WERI-Rb-1 (cell line): ENCODE measurements at regions not wholly inside any gene's neighbourhood (a gene's known extent, or its start where the extent isn't known, plus 50 kb on each side); places are given as distances from the start of the nearest gene placed in this dataset.

Experiments
- DNase-seq: peaks from one replicate; pipeline ENCODE4 v3.0.0-alpha.2; 2020
- H3K27ac ChIP-seq: fragments of 250-450 bp; sonication (Bioruptor Pico); 2 replicates; pipeline ENCODE4 v1.5.1; 2020; ENCODE audit warnings: mild to moderate bottlenecking, moderate library complexity
- H3K27me3 ChIP-seq: fragments of 250-450 bp; sonication (Bioruptor Pico); 2 replicates; pipeline ENCODE4 v1.5.1; 2021; ENCODE audit warnings: mild to moderate bottlenecking, low read depth, moderate library complexity; ENCODE audit not compliant: insufficient read depth, severe bottlenecking
- H3K36me3 ChIP-seq: fragments of 250-450 bp; sonication (Bioruptor Pico); 2 replicates; pipeline ENCODE4 v1.5.1; 2020; ENCODE audit warnings: mild to moderate bottlenecking, moderate library complexity
- H3K4me3 ChIP-seq: 2 replicates; pipeline ENCODE4 v1.5.1; 2011; ENCODE audit warnings: low read depth, mild to moderate bottlenecking, control low read depth, low read length
- H3K9me3 ChIP-seq: fragments of 250-450 bp; sonication (Bioruptor Pico); 2 replicates; pipeline ENCODE4 v1.5.1; 2021; ENCODE audit warnings: mild to moderate bottlenecking, moderate library complexity; ENCODE audit not compliant: severe bottlenecking
- TF ChIP-seq, protein P1 (sequence below): IDR thresholded peaks from 2 replicates; pipeline ENCODE4 v1.5.1; 2011; ENCODE audit warnings: low read depth, mild to moderate bottlenecking, control low read depth, inconsistent platforms, low read length

DNA sequence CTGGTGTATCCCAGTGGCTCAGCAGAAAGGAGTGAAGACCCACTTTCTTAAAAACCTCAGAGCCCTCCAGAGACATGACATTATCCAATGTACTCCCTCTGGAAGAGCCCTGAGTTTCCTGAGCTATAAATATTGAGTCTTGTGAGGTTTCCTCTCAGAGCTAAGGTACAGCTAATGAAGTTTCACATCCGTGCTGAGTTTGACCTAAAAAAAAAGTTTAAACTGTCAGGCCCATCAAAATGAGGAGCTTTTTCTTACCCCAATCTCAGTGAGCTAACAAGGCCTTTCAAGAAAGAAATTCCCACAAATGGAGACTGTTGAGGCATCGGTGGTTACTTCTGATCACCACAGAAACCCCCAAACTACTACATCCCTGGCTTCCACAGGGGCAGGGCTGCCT lies 65.4 kb upstream of the ST8SIA3 start:
- Histone ChIP-seq H3K27me3 (no peaks in the 10 kb centered on the region), H3K9me3 (no peaks in the 10 kb centered on the region), H3K4me3 (no peak overlapping the region), H3K27ac (no peak overlapping the region), H3K36me3 (no peaks in the 10 kb centered on the region)
- no peak for DNase-seq
- TF ChIP-seq, protein P1, sequence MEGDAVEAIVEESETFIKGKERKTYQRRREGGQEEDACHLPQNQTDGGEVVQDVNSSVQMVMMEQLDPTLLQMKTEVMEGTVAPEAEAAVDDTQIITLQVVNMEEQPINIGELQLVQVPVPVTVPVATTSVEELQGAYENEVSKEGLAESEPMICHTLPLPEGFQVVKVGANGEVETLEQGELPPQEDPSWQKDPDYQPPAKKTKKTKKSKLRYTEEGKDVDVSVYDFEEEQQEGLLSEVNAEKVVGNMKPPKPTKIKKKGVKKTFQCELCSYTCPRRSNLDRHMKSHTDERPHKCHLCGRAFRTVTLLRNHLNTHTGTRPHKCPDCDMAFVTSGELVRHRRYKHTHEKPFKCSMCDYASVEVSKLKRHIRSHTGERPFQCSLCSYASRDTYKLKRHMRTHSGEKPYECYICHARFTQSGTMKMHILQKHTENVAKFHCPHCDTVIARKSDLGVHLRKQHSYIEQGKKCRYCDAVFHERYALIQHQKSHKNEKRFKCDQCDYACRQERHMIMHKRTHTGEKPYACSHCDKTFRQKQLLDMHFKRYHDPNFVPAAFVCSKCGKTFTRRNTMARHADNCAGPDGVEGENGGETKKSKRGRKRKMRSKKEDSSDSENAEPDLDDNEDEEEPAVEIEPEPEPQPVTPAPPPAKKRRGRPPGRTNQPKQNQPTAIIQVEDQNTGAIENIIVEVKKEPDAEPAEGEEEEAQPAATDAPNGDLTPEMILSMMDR, result no peak

DNA sequence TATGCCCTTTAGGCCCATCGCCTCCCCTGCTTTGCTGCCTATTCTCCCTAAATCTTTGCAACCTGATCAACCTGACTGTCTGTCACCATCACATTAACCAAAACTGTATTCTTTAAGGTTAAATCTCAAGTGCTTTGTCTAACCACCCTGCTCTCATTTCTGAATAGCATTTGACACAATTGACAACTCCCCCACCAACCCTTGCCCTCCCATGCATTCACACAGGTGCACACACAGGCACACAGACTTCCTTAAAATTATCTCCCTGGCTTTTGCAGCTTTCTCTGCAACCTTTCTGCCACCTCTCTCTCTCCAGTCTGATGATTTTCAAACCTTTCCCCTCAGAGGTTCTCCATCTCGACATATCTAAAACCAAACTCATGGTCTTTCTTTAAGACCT lies 64.6 kb upstream of the ST8SIA3 start:
- H3K27ac ChIP-seq, result no peak overlapping the region
- no peaks in the 10 kb centered on the region for H3K27me3 ChIP-seq
- DNase-seq, result no peak
- H3K36me3 ChIP-seq, result no peaks in the 10 kb centered on the region
- TF ChIP-seq, protein P1, result no peak
- H3K9me3 ChIP-seq, result no peaks in the 10 kb centered on the region
- no peak overlapping the region for H3K4me3 ChIP-seq

- Histone ChIP-seq H3K9me3 (no peaks in the 10 kb centered on the region), H3K27me3 (no peaks in the 10 kb centered on the region), H3K27ac (no peak overlapping the region), H3K36me3 (no peaks in the 10 kb centered on the region), H3K4me3 (no peak overlapping the region)
- DNase-seq, result no peak
- TF ChIP-seq, protein P1, result no peak
Measured at GRCh38 chr18:57294547-57294946, 57.8 kb upstream of the ST8SIA3 start.

DNA sequence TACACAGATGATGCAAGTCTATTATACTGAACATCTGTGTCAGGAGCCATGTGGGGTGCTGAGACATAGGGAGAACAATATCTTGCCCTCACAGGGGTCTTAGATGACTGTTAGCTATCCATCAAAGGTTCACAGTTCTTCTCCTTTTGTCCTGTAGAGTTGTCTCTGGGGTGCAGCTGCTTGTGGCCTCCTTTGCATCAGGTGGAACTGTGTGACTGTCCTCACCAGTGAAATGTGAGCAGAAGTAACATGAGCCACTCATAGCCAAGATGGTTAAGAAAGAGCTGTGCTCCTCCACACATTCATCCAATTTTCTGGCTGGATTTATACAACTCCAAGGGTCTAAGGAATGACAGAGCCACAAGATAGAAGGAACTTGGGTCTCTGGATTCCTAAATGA lies 56.0 kb upstream of the ST8SIA3 start:
- Histone ChIP-seq H3K36me3 (no peaks in the 10 kb centered on the region), H3K4me3 (no peak overlapping the region), H3K27ac (no peak overlapping the region), H3K9me3 (no peaks in the 10 kb centered on the region), H3K27me3 (no peaks in the 10 kb centered on the region)
- TF ChIP-seq, protein P1, result no peak
- DNase-seq, result no peak

DNA sequence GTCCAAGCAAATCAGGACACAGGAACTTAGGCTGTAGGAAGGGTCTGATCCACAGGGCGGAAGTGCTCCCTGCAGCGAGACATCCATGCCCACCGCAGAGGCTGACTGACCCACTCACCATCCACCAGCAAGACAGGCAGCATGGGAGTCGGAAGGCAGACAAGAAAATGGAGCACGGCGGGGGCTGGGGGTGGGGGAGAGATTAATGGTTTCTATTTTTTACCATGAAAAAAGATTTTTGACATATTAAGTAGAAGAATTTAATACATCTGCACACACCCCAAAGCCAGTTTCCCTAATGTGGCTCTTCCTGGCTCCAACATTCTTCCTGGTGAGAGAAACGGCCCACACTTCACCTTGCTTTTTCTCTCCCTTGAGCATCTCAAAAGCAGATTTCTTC lies 55.1 kb upstream of the ST8SIA3 start:
- no peaks in the 10 kb centered on the region for H3K36me3 ChIP-seq
- TF ChIP-seq, protein P1, result no peak
- H3K27ac ChIP-seq, result no peak overlapping the region
- H3K27me3 ChIP-seq, result no peaks in the 10 kb centered on the region
- DNase-seq, result no peak
- H3K4me3 ChIP-seq, result no peak overlapping the region
- H3K9me3 ChIP-seq, result no peaks in the 10 kb centered on the region

DNA sequence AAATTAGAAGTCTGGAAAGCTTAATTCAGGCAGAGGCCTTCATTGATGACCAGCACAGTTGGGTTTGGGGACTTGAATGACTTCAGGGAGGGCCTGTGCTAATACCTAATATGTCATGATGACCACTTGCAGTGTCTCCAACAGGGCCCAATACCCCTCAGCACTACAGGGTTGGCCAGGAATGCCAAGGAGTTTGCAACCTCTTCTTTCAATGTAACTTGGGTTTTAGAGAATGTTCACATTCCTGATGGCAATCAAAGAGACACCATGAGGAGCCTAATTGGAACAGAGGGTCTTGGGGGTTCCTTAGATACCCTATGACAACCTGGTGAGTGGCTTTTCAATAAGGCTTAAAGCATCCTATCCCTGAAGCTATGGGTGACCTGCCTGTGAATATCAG lies 52.4 kb upstream of the ST8SIA3 start:
- no peak for DNase-seq

More for the DNA sequence above, 52.4 kb upstream of the ST8SIA3 start:
- Histone ChIP-seq H3K9me3 (no peaks in the 10 kb centered on the region), H3K36me3 (no peaks in the 10 kb centered on the region), H3K27ac (no peak overlapping the region), H3K4me3 (no peak overlapping the region), H3K27me3 (no peaks in the 10 kb centered on the region)
- TF ChIP-seq, protein P1, result no peak
